NCI-H128 (cell line): ENCODE measurements at regions not wholly inside any gene's neighbourhood (a gene's known extent, or its start where the extent isn't known, plus 50 kb on each side); places are given as distances from the start of the nearest gene placed in this dataset.
"Not testable (repeated sequence)": the region's sequence is repeated elsewhere in the genome, so short reads cannot be mapped to it uniquely, and the experiment has no call there.

ENCODE experiments used
- DNase-seq: peaks from one replicate; lab custom pipeline; 2025; ENCODE audit not compliant: unreplicated experiment; lab: John Stamatoyannopoulos, UW

DNA sequence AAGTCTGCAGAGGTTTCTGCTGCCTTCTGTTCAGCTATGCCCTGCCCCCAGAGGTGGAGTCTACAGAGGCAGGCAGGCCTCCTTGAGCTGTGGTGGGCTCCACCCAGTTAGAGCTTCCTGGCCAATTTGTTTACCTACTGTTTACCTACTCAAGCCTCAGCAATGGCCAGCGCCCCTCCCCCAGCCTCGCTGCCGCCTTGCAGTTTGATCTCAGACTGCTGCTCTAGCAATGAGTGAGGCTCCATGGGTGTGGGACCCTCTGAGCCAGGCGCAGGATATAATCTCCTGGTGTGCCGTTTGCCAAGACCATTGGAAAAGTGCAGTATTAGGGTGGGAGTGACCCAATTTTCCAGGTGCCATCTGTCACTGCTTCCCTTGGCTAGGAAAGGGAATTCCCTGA is 1024.9 kb downstream of the PRIM2 start:
- DNase-seq = not testable (repeated sequence)

DNA sequence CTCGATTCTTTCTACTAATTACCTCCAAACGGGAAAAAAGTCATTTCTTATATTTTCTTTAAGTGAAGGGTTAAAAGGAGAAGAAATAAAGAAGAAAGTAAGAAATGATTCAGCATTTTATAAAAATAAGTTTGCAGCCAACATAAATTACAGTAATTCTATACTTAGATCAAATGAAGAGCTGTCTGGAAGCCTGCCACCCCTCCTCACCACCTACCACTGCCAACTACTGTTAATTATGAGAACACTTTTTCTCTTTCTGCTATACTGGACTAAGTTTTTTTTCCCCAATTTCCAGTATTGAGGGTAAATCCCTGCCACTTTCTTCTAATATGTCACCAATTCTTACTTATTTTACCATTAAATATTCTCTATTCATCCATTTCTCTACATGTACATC is 1030.1 kb downstream of the PRIM2 start:
- not testable (repeated sequence) for DNase-seq

DNA sequence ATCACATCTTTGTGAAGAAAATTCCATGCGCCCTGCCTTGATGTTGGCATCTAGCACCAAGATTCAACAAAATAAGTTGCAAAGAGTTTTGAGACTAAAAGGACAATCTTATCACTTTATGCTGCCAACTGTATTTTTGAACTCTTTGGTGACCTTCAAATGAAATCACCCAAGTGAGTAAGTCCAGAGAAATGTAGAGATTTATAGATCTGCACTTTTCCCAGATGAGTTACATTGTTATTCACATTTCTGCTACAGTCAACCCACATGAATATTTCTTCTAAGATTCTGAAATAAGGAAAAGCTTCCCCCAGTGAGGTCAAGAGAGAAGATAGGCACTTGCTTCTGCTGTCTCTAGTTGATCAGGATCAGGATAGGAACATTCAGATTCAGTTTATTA is 1034.2 kb downstream of the PRIM2 start:
- not testable (repeated sequence) for DNase-seq

DNA sequence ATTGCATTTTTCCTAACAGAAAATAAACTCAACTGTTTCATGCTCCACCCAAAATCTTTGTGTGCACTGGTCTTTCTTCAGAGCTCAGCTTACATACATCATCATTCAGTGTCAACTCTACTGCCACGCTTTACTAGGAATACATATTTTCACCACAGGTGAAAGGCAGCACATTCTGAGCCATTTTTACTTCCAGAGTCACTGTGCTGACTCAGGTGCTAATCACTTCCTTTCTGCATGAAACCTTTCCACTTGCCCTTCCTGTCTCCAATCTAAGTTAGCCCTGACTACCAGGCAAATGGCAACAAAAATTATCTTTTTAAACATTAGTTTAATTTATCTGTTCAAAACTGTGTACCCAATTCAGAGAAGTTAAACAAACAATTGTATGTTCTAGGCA is 1041.0 kb downstream of the PRIM2 start:
- not testable (repeated sequence) for DNase-seq

DNA sequence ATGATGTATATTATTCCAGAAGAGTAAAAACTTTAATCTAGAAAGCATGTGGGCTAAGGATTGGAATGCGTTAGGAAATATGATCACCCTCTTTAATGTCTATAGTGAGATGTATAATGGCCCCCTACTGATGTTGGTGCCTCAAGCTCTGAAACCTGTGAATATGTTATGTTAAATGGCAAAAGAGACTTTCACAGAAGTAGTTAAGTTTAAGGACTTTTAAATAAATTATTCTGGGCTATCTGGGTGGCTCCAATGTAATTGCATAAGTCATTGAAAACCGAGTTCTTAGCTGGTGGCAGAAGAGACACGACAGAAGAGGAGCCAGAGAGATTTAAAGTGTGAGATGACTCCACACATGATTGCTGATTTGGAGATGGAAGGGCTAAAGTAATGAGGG is 1048.4 kb downstream of the PRIM2 start:
- DNase-seq = not testable (repeated sequence)

DNA sequence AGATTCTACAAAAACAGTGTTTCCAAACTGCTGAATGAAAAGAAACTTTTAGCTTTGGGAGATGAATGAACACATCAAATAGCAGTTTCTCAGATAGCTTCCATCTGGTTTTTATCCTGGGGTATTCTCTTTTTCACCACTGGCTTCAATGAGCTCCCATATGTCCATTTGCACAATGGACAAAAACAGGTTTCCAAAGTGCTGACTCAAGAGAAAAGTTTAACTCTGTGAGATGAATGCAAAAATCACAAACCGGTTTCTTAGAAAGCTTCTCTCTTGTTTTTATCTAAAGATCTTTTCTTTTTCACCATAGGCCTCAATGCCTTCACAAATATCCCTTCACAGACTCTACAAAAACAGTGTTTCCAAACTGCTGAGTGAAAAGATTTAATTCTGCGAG is 1089.2 kb downstream of the PRIM2 start:
- DNase-seq = not testable (repeated sequence)

DNA sequence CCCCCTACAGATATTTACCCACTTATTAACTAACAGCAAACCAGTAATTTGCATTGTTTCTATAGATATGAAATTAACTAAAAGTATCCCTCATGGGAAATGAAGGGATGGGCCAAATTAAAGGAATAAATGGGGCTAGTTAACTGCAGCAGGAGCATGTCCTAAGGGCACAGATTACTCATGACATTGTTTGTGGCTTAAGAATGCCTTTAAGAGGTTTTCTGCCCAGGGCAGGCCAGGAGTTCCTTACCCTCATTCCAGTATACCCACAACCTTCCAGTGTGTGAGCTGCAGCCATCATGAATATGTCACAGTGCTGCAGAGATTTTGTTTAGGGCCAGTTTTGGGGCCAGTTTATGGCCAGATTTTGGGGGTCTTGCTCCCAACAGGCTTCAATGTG is 1101.9 kb downstream of the PRIM2 start:
- DNase-seq = no peak
